Endothelial cell of umbilical vein (primary cell): ENCODE measurements at regions not wholly inside any gene's neighbourhood (a gene's known extent, or its start where the extent isn't known, plus 50 kb on each side); places are given as distances from the start of the nearest gene placed in this dataset.

ENCODE experiments used
- BruUV-seq: library from RNA; stranded (reverse); fragments of 400-500 nt; replicated peaks from 2 replicates; lab custom pipeline; 2021; lab: Mats Ljungman, UMichigan
- CTCF ChIA-PET: fragments of 300-600, 350-600 bp; sonication (Branson Sonifier 250); formaldehyde crosslinking; loops from one replicate; lab custom pipeline; 2021; ENCODE audit warnings: antibody characterized with exemption, inconsistent platforms; lab: Charles Lee
- POLR2A ChIA-PET: fragments of 300-600, 350-600 bp; sonication (Branson Sonifier 250); formaldehyde crosslinking; loops from one replicate; lab custom pipeline; 2021; ENCODE audit warnings: antibody characterized with exemption, inconsistent platforms; lab: Charles Lee
- DNase-seq: peaks from one replicate; pipeline ENCODE4 v3.0.0-alpha.2; 2011; ENCODE audit warnings: low read depth, low spot score
- FAIRE-seq: peaks from 2 replicates; lab custom pipeline; 2011; peaks lifted over from hg19 to GRCh38; lab: Jason Lieb, UNC
- H2AFZ ChIP-seq: 2 replicates; pipeline ENCODE4 v1.6.0; 2012; ENCODE audit warnings: low read depth, low read length, control low read depth, inconsistent platforms
- H3K27ac ChIP-seq: 2 replicates; pipeline ENCODE4 v1.5.1; 2011; ENCODE audit warnings: low read depth, mild to moderate bottlenecking, control low read depth, low read length, moderate library complexity; ENCODE audit not compliant: insufficient read depth
- H3K27me3 ChIP-seq, 2 experiments: 2 replicates each; pipeline versions ENCODE4 v1.6.0 to v1.6.1; 2011; ENCODE audit warnings: low read length in 2 of 2, mixed read lengths in 1 of 2; ENCODE audit not compliant: control insufficient read depth in 2 of 2, insufficient read depth in 2 of 2
- H3K36me3 ChIP-seq, 2 experiments: 2 replicates in 1 of 2; 3 replicates in 1 of 2; pipeline ENCODE4 v1.5.1; 2011; ENCODE audit warnings: low read length in 2 of 2, mild to moderate bottlenecking in 1 of 2, moderate library complexity in 1 of 2; ENCODE audit not compliant: control insufficient read depth in 2 of 2, insufficient read depth in 2 of 2; ENCODE audit errors: extremely low read depth in 1 of 2
- H3K4me1 ChIP-seq: 3 replicates; pipeline ENCODE4 v1.5.1; 2011; ENCODE audit warnings: mild to moderate bottlenecking, low read length; ENCODE audit not compliant: control insufficient read depth, insufficient read depth; ENCODE audit errors: extremely low read depth
- H3K4me2 ChIP-seq: 2 replicates; pipeline ENCODE4 v1.6.1; 2011; ENCODE audit warnings: low read length, control low read depth, mixed read lengths; ENCODE audit not compliant: insufficient read depth
- H3K4me3 ChIP-seq, 3 experiments: fragments of 200-600 bp in 1 of 3; sonication (generic), shearing (Covaris generic) in 1 of 3; replicated peaks in 1 of 3; 2 replicates each; pipeline ENCODE4 v1.5.1; 2011 to 2016; ENCODE audit warnings: control low read depth in 3 of 3, low read length in 3 of 3, mild to moderate bottlenecking in 2 of 3, inconsistent platforms in 1 of 3, low read depth in 1 of 3, moderate library complexity in 1 of 3; ENCODE audit not compliant: insufficient read depth in 1 of 3
- H3K79me2 ChIP-seq: 2 replicates; pipeline ENCODE4 v1.6.0; 2012; ENCODE audit warnings: low read length, inconsistent platforms; ENCODE audit not compliant: control insufficient read depth, insufficient read depth
- H3K9ac ChIP-seq: replicated peaks from 2 replicates; pipeline ENCODE3; 2011; ENCODE audit warnings: low read length, control low read depth; ENCODE audit not compliant: insufficient read depth; ENCODE audit errors: extremely low read depth
- H3K9me1 ChIP-seq: replicated peaks from 3 replicates; pipeline ENCODE4 v1.6.0; 2011; ENCODE audit warnings: mild to moderate bottlenecking, low read length; ENCODE audit not compliant: control insufficient read depth, insufficient read depth; ENCODE audit errors: extremely low read depth
- H3K9me3 ChIP-seq: replicated peaks from 2 replicates; pipeline ENCODE4 v1.5.1; 2012; ENCODE audit warnings: low read length, inconsistent platforms; ENCODE audit not compliant: control insufficient read depth, insufficient read depth
- H4K20me1 ChIP-seq: replicated peaks from 2 replicates; pipeline ENCODE3; 2011; ENCODE audit warnings: mild to moderate bottlenecking, low read length; ENCODE audit not compliant: control insufficient read depth, insufficient read depth; ENCODE audit errors: extremely low read depth
- CTCF ChIP-seq, 2 donors: IDR thresholded peaks; 1 replicate in 1 of 2; 2 replicates in 1 of 2; pipeline ENCODE4 v1.5.1; 2011; ENCODE audit warnings: low read length in 2 of 2, mild to moderate bottlenecking in 2 of 2, moderate library complexity in 2 of 2, control low read depth in 1 of 2, inconsistent platforms in 1 of 2, low read depth in 1 of 2; ENCODE audit not compliant: insufficient read depth in 1 of 2; ENCODE audit errors: extremely low read depth in 1 of 2
- EZH2 ChIP-seq: IDR thresholded peaks from 2 replicates; pipeline ENCODE4 v1.6.1; 2012; ENCODE audit warnings: borderline replicate concordance, low read depth, mild to moderate bottlenecking, moderate library complexity, low read length, inconsistent platforms; ENCODE audit not compliant: severe bottlenecking
- FOS ChIP-seq: IDR thresholded peaks from 2 replicates; pipeline ENCODE4 v1.6.1; 2011; ENCODE audit warnings: mild to moderate bottlenecking, low read length, moderate library complexity, borderline replicate concordance; ENCODE audit not compliant: insufficient read depth
- GATA2 ChIP-seq: IDR thresholded peaks from 2 replicates; pipeline ENCODE4 v1.7.0; 2011; ENCODE audit warnings: low read depth, mild to moderate bottlenecking, moderate library complexity, mixed read lengths, low read length; ENCODE audit not compliant: insufficient read length, insufficient read depth
- JUN ChIP-seq: IDR thresholded peaks from 2 replicates; pipeline ENCODE4 v1.6.1; 2011; ENCODE audit warnings: borderline replicate concordance, low read depth; ENCODE audit not compliant: insufficient read length, insufficient read depth
- MAX ChIP-seq: IDR thresholded peaks from 2 replicates; pipeline ENCODE4 v1.6.1; 2011; ENCODE audit not compliant: insufficient read depth, insufficient read length
- MYC ChIP-seq: IDR thresholded peaks from one replicate; pipeline ENCODE4 v1.6.1; 2011; ENCODE audit warnings: mild to moderate bottlenecking, low read depth, low read length
- POLR2A ChIP-seq: IDR thresholded peaks from 2 replicates; pipeline ENCODE4 v1.6.1; 2012; ENCODE audit warnings: low read depth, mild to moderate bottlenecking, control low read depth, low read length
- POLR2AphosphoS5 ChIP-seq: IDR thresholded peaks from 2 replicates; pipeline ENCODE4 v1.6.1; 2012; ENCODE audit warnings: low read depth, mild to moderate bottlenecking, control low read depth, low read length, moderate library complexity; ENCODE audit not compliant: insufficient read depth
- dilution Hi-C: fragments of 300-500 bp; cut with MboI; formaldehyde crosslinking; loops from one replicate; pipeline ENCODE4 v1.15.0; 2019; ENCODE audit warnings: low sequenced_read_pairs; ENCODE audit not compliant: extremely low pct_ligation_motif_present
- intact Hi-C: fragments of 100-400 bp; cut with micrococcal nuclease; formaldehyde crosslinking; loops from one replicate; pipeline ENCODE4 v1.10.0; 2022

- no peaks in the 10 kb centered on the region for H3K9me3 ChIP-seq
- intact Hi-C loops: no loop called here
- H3K4me1 ChIP-seq: no peaks in the 10 kb centered on the region
- DNase-seq (no peak), FAIRE-seq (no peak)
- no peak overlapping the region for H3K4me2 ChIP-seq
- H3K27ac ChIP-seq: no peak overlapping the region
- no peak for TF ChIP-seq MAX
- no peak for TF ChIP-seq JUN
- TF ChIP-seq EZH2: no peak
- TF ChIP-seq MYC: no peak
- no peak for TF ChIP-seq GATA2
- no peak for TF ChIP-seq POLR2AphosphoS5
- no peak for TF ChIP-seq FOS
- no peak for TF ChIP-seq CTCF (IDR thresholded peaks at IDR 0.05; ENCODE audit: extremely low read depth in 1 of 2, insufficient read depth in 1 of 2, low read depth in 1 of 2, low read length in 2 of 2)
- TF ChIP-seq POLR2A: no peak
- no peaks in the 10 kb centered on the region for H3K9me1 ChIP-seq
- H3K79me2 ChIP-seq: no peaks in the 10 kb centered on the region
- H3K36me3 ChIP-seq: no peaks in the 10 kb centered on the region
- dilution Hi-C loops: no loop called here
- no peaks in the 10 kb centered on the region for H4K20me1 ChIP-seq
- no peak overlapping the region for H3K9ac ChIP-seq
- ChIA-PET POLR2A (no interaction called here), CTCF (no interaction called here)
- no peak overlapping the region for H2AFZ ChIP-seq
- BruUV-seq: no TSS peak
- H3K4me3 ChIP-seq: no peak overlapping the region
- H3K27me3 ChIP-seq: no peaks in the 10 kb centered on the region
Observed at GRCh38 chr16:54453871-54454270, 167.3 kb upstream of the IRX3 start.
